IMR-90 (cell line): ENCODE measurements at regions not wholly inside any gene's neighbourhood (a gene's known extent, or its start where the extent isn't known, plus 50 kb on each side); places are given as distances from the start of the nearest gene placed in this dataset.

ENCODE experiments used
- ATAC-seq: fragments of 200-7000 bp; cut with Tn5 transposase; 2 replicates; pipeline ENCODE4 v1.9.1; 2020; ENCODE audit warnings: low read depth, mild to moderate bottlenecking, moderate library complexity
- BruUV-seq: library from RNA; stranded (reverse); fragments of 400-500 nt; replicated peaks from 2 replicates; lab custom pipeline; 2021; lab: Mats Ljungman, UMichigan
- CTCF ChIA-PET: fragments of 300-600 bp; formaldehyde crosslinking; extraction: SDS; loops from one replicate; lab custom pipeline; 2021; ENCODE audit warnings: antibody characterized with exemption; lab: Yijun Ruan, JAX
- POLR2A ChIA-PET: fragments of 300-600 bp; sonication (Branson Sonifier 250); formaldehyde crosslinking; loops from one replicate; lab custom pipeline; 2022; ENCODE audit warnings: antibody characterized with exemption; ENCODE audit not compliant: unreplicated experiment; lab: Charles Lee
- DNase-seq: peaks from one replicate; pipeline ENCODE4 v3.0.0; 2013
- H2AFZ ChIP-seq: replicated peaks from 2 replicates; pipeline ENCODE3; 2013; ENCODE audit warnings: low read length, mild to moderate bottlenecking; ENCODE audit not compliant: poor library complexity
- H2AK5ac ChIP-seq: 2 replicates; pipeline ENCODE4 v1.6.1; 2013; ENCODE audit warnings: low read depth, low read length, inconsistent platforms
- H2AK9ac ChIP-seq: replicated peaks from 2 replicates; pipeline ENCODE3; 2013; ENCODE audit warnings: mild to moderate bottlenecking, low read depth, low read length, moderate library complexity; ENCODE audit not compliant: poor library complexity
- H2BK120ac ChIP-seq: 2 replicates; pipeline ENCODE4 v1.6.1; 2013; ENCODE audit warnings: low read depth, low read length, inconsistent platforms
- H2BK15ac ChIP-seq: 3 replicates; pipeline ENCODE4 v1.6.1; 2013; ENCODE audit warnings: low read depth, low read length, inconsistent platforms
- H2BK20ac ChIP-seq: 2 replicates; pipeline ENCODE4 v1.6.1; 2013; ENCODE audit warnings: low read depth, mild to moderate bottlenecking, inconsistent platforms, low read length, moderate library complexity
- H2BK5ac ChIP-seq: 2 replicates; pipeline ENCODE4 v1.6.1; 2013; ENCODE audit warnings: mild to moderate bottlenecking, low read depth, low read length, inconsistent platforms; ENCODE audit not compliant: poor library complexity, severe bottlenecking
- H3K14ac ChIP-seq: replicated peaks from 2 replicates; pipeline ENCODE4 v1.6.1; 2013; ENCODE audit warnings: low read depth, low read length, inconsistent platforms
- H3K18ac ChIP-seq: 2 replicates; pipeline ENCODE4 v1.6.1; 2013; ENCODE audit warnings: low read depth, low read length, control low read depth
- H3K23ac ChIP-seq: 2 replicates; pipeline ENCODE4 v1.6.1; 2013; ENCODE audit warnings: low read depth, low read length, inconsistent platforms
- H3K27ac ChIP-seq: 2 replicates; pipeline ENCODE4 v1.5.1; 2013; ENCODE audit warnings: mild to moderate bottlenecking, control low read depth, low read length; ENCODE audit not compliant: insufficient read depth
- H3K27me3 ChIP-seq: 2 replicates; pipeline ENCODE4 v1.6.1; 2013; ENCODE audit warnings: low read length; ENCODE audit not compliant: control insufficient read depth, insufficient read depth
- H3K36me3 ChIP-seq: 2 replicates; pipeline ENCODE4 v1.6.1; 2013; ENCODE audit warnings: low read length, mixed read lengths; ENCODE audit not compliant: control insufficient read depth, insufficient read depth
- H3K4ac ChIP-seq: 2 replicates; pipeline ENCODE4 v1.6.1; 2013; ENCODE audit warnings: low read depth, low read length, inconsistent platforms
- H3K4me1 ChIP-seq: 2 replicates; pipeline ENCODE4 v1.6.1; 2013; ENCODE audit warnings: low read length, mixed read lengths; ENCODE audit not compliant: control insufficient read depth, insufficient read depth
- H3K4me2 ChIP-seq: 2 replicates; pipeline ENCODE4 v1.6.1; 2013; ENCODE audit warnings: low read depth, mild to moderate bottlenecking, control low read depth, low read length, moderate library complexity
- H3K4me3 ChIP-seq: 2 replicates; pipeline ENCODE4 v1.5.1; 2013; ENCODE audit warnings: low read depth, mild to moderate bottlenecking, control low read depth, low read length, moderate library complexity; ENCODE audit not compliant: insufficient read depth
- H3K56ac ChIP-seq: 2 replicates; pipeline ENCODE4 v1.6.1; 2013; ENCODE audit warnings: low read length, inconsistent platforms; ENCODE audit not compliant: insufficient read depth; ENCODE audit errors: extremely low read depth
- H3K79me1 ChIP-seq, 2 experiments: 2 replicates each; pipeline ENCODE4 v1.6.1; 2013; ENCODE audit warnings: low read length in 2 of 2, inconsistent platforms in 1 of 2, low read depth in 1 of 2
- H3K9ac ChIP-seq: 2 replicates; pipeline ENCODE4 v1.6.1; 2013; ENCODE audit warnings: low read depth, low read length, control low read depth
- H3K9me1 ChIP-seq: 2 replicates; pipeline ENCODE4 v1.6.1; 2013; ENCODE audit warnings: low read length, inconsistent platforms; ENCODE audit not compliant: insufficient read depth
- H3K9me3 ChIP-seq: 2 replicates; pipeline ENCODE4 v1.6.1; 2013; ENCODE audit warnings: low read length; ENCODE audit not compliant: control insufficient read depth, insufficient read depth
- H4K20me1 ChIP-seq: 2 replicates; pipeline ENCODE4 v1.6.1; 2013; ENCODE audit warnings: low read length, inconsistent platforms; ENCODE audit not compliant: insufficient read depth
- H4K5ac ChIP-seq: 2 replicates; pipeline ENCODE4 v1.6.1; 2013; ENCODE audit warnings: mild to moderate bottlenecking, low read depth, low read length, control low read depth
- H4K8ac ChIP-seq, 2 experiments: 2 replicates each; pipeline ENCODE4 v1.6.1; 2013; ENCODE audit warnings: low read depth in 2 of 2, low read length in 2 of 2, control low read depth in 1 of 2, inconsistent platforms in 1 of 2
- H4K91ac ChIP-seq: 2 replicates; pipeline ENCODE4 v1.6.1; 2013; ENCODE audit warnings: low read depth, low read length, inconsistent platforms; ENCODE audit not compliant: insufficient read depth
- BHLHE40 ChIP-seq: fragments of 150-350 bp; IDR thresholded peaks from 2 replicates; pipeline ENCODE4 v1.6.1; 2016; ENCODE audit warnings: mild to moderate bottlenecking, low read depth, low read length
- CTCF ChIP-seq: conservative IDR thresholded peaks from 2 replicates; pipeline ENCODE4 v1.5.1; 2012; ENCODE audit warnings: mild to moderate bottlenecking, low read depth, low read length, improper control_type of control experiment
- MAFK ChIP-seq: IDR thresholded peaks from 2 replicates; pipeline ENCODE4 v1.6.1; 2012; ENCODE audit warnings: low read depth, low read length, improper control_type of control experiment
- NFE2L2 ChIP-seq: fragments of 150-350 bp; IDR thresholded peaks from 2 replicates; pipeline ENCODE4 v1.6.1; 2016; ENCODE audit warnings: low read depth, mild to moderate bottlenecking, low read length
- POLR2A ChIP-seq: IDR thresholded peaks from 2 replicates; pipeline ENCODE4 v1.6.1; 2012; ENCODE audit warnings: mild to moderate bottlenecking, low read depth, low read length
- RCOR1 ChIP-seq: IDR thresholded peaks from 2 replicates; pipeline ENCODE4 v1.6.1; 2012; ENCODE audit warnings: mild to moderate bottlenecking, low read length, improper control_type of control experiment; ENCODE audit not compliant: insufficient replicate concordance
- SMC3 ChIP-seq: fragments of 150-350 bp; IDR thresholded peaks from 2 replicates; pipeline ENCODE4 v1.6.1; 2016; ENCODE audit warnings: low read depth, mild to moderate bottlenecking, antibody characterized with exemption, low read length, moderate library complexity
- USF2 ChIP-seq: fragments of 150-350 bp; IDR thresholded peaks from 2 replicates; pipeline ENCODE4 v1.6.1; 2017; ENCODE audit warnings: mild to moderate bottlenecking, antibody characterized with exemption, low read length, low read depth
- WGBS, 2 experiments: methylation state at CpG; one replicate each; pipeline versions ENCODE4 v1.1.5 to v1.1.7; 2013; ENCODE audit warnings: missing lambda C conversion rate in 2 of 2; ENCODE audit not compliant: insufficient read length in 1 of 2; ENCODE audit errors: extremely low coverage in 2 of 2; 5-methylcytosine and 5-hydroxymethylcytosine counted together
- dilution Hi-C: fragments of 300-500 bp; cut with HindIII; formaldehyde crosslinking; loops from one replicate; pipeline ENCODE4 v1.14.3; 2018; ENCODE audit warnings: low sequenced_read_pairs; ENCODE audit not compliant: unreplicated experiment
- in situ Hi-C: fragments of 300-500 bp; cut with MboI; formaldehyde crosslinking; loops from 3 replicates; pipeline ENCODE4 v1.14.3; 2019; ENCODE audit warnings: low sequenced_read_pairs, inconsistent platforms, mixed read lengths
- intact Hi-C: fragments of 100-400 bp; cut with micrococcal nuclease; formaldehyde crosslinking; loops from 2 replicates; pipeline ENCODE4 v1.10.0; 2022

- no peaks in the 10 kb centered on the region for H3K36me3 ChIP-seq
- H3K18ac ChIP-seq = no peak overlapping the region
- TF ChIP-seq NFE2L2 (no peak), BHLHE40 (no peak), CTCF (no peak), USF2 (no peak), POLR2A (no peak), RCOR1 (no peak), MAFK (no peak), SMC3 (no peak)
- no peak overlapping the region for H2BK15ac ChIP-seq
- H4K5ac ChIP-seq = no peak overlapping the region
- H2BK5ac ChIP-seq = no peak overlapping the region
- H3K9ac ChIP-seq = no peak overlapping the region
- ChIA-PET POLR2A (no interaction called here), CTCF (interaction anchor here (0.5 kb wide), 1 partner anchor 367 kb away, joined by 3 read pairs; no protein-coding TSS in a partner anchor)
- no peak overlapping the region for H3K14ac ChIP-seq
- intact Hi-C loops (no loop called here), dilution Hi-C loops (no loop called here), in situ Hi-C loops (no loop called here)
- no peak overlapping the region for H2AFZ ChIP-seq
- no peak overlapping the region for H2BK120ac ChIP-seq
- no peaks in the 10 kb centered on the region for H4K20me1 ChIP-seq
- H3K9me3 ChIP-seq = no peaks in the 10 kb centered on the region
- H3K4me2 ChIP-seq = no peak overlapping the region
- no peak overlapping the region for H2AK5ac ChIP-seq
- 80% methylated on average over 4 of the region's 5 CpGs; no CpG with 5 or more reads in 1 of the 2 experiments for WGBS, 2 experiments
- H3K27me3 ChIP-seq = no peaks in the 10 kb centered on the region
- ATAC-seq (no peak), DNase-seq (no peak)
- no peak overlapping the region for H2AK9ac ChIP-seq
- no peak overlapping the region for H3K4ac ChIP-seq
- no peak overlapping the region for H3K27ac ChIP-seq
- H3K4me1 ChIP-seq = no peaks in the 10 kb centered on the region
- H4K91ac ChIP-seq = no peak overlapping the region
- H3K23ac ChIP-seq = no peak overlapping the region
- H3K56ac ChIP-seq = no peak overlapping the region
- no peak overlapping the region for H4K8ac ChIP-seq
- no peaks in the 10 kb centered on the region for H3K9me1 ChIP-seq
- no peak overlapping the region for H2BK20ac ChIP-seq
- H3K4me3 ChIP-seq = no peak overlapping the region
- BruUV-seq = no TSS peak
- H3K79me1 ChIP-seq = no peaks in the 10 kb centered on the region
Measured at GRCh38 chr2:144679942-144680341, 160.0 kb upstream of the ZEB2 start.
